Smooth muscle cell (in vitro differentiated cells): ENCODE measurements at regions not wholly inside any gene's neighbourhood (a gene's known extent, or its start where the extent isn't known, plus 50 kb on each side); places are given as distances from the start of the nearest gene placed in this dataset.

ENCODE experiments used
- DNase-seq: peaks from one replicate; lab custom pipeline; 2025; ENCODE audit not compliant: unreplicated experiment; lab: John Stamatoyannopoulos, UW
- H2AFZ ChIP-seq: fragments of 200-600 bp; sonication (generic); 2 replicates; pipeline ENCODE4 v1.6.0; 2016; ENCODE audit warnings: antibody characterized with exemption, low read depth, mild to moderate bottlenecking
- H3F3A ChIP-seq: fragments of 200-600 bp; sonication (generic); 2 replicates; pipeline ENCODE4 v1.6.0; 2017; ENCODE audit warnings: antibody characterized with exemption, low read depth
- H3K27ac ChIP-seq: fragments of 200-600 bp; sonication (generic); 2 replicates; pipeline ENCODE4 v1.5.1; 2016; ENCODE audit warnings: low read depth, mild to moderate bottlenecking
- H3K27me3 ChIP-seq: fragments of 200-600 bp; sonication (generic); 2 replicates; pipeline ENCODE4 v1.6.1; 2016; ENCODE audit warnings: low read depth, mild to moderate bottlenecking
- H3K36me3 ChIP-seq: fragments of 200-600 bp; sonication (generic); 2 replicates; pipeline ENCODE4 v1.5.1; 2016; ENCODE audit warnings: low read depth
- H3K4me1 ChIP-seq: fragments of 200-600 bp; sonication (generic); 2 replicates; pipeline ENCODE4 v1.5.1; 2016; ENCODE audit warnings: low read depth
- H3K4me2 ChIP-seq: fragments of 200-600 bp; sonication (generic); 2 replicates; pipeline ENCODE4 v1.6.0; 2016; ENCODE audit warnings: mild to moderate bottlenecking
- H3K4me3 ChIP-seq: fragments of 200-600 bp; sonication (generic); 2 replicates; pipeline ENCODE4 v1.5.1; 2016; ENCODE audit warnings: mild to moderate bottlenecking
- H3K79me2 ChIP-seq: fragments of 200-600 bp; sonication (generic); 2 replicates; pipeline ENCODE4 v1.6.0; 2016; ENCODE audit warnings: low read depth, mild to moderate bottlenecking
- H3K9ac ChIP-seq: fragments of 200-600 bp; sonication (generic); 2 replicates; pipeline ENCODE4 v1.6.0; 2016; ENCODE audit warnings: low read depth
- H3K9me3 ChIP-seq: fragments of 200-600 bp; sonication (generic); replicated peaks from 2 replicates; pipeline ENCODE4 v1.5.1; 2016; ENCODE audit warnings: low read depth
- H4K20me1 ChIP-seq: fragments of 200-600 bp; sonication (generic); 2 replicates; pipeline ENCODE4 v1.6.0; 2016; ENCODE audit warnings: low read depth
- CTCF ChIP-seq: fragments of 200-600 bp; sonication (generic); IDR thresholded peaks from 2 replicates; pipeline ENCODE4 v1.5.1; 2017; ENCODE audit warnings: borderline replicate concordance, mild to moderate bottlenecking, antibody characterized with exemption; ENCODE audit not compliant: insufficient read depth, poor library complexity, severe bottlenecking
- WGBS: methylation state at CpG from one replicate; pipeline ENCODE4 v1.1.7; 2016; ENCODE audit warnings: low lambda C conversion rate; 5-methylcytosine and 5-hydroxymethylcytosine counted together

- Histone ChIP-seq H3K4me2 (peak overlapping the region; percentile 21), H3K4me3 (no peak overlapping the region), H3K36me3 (no peaks in the 10 kb centered on the region), H3K9ac (no peak overlapping the region), H3F3A (peaks cover 3% of the 10 kb centered on the region), H3K79me2 (no peaks in the 10 kb centered on the region), H3K27me3 (no peaks in the 10 kb centered on the region), H3K27ac (peak overlapping the region; percentile 32), H2AFZ (peak overlapping the region; percentile 76), H4K20me1 (no peaks in the 10 kb centered on the region), H3K4me1 (no peaks in the 10 kb centered on the region), H3K9me3 (no peaks in the 10 kb centered on the region)
- no peak for DNase-seq
- TF ChIP-seq CTCF: no peak
Measured at GRCh38 chr4:111453216-111453615, 692.0 kb upstream of the FAM241A start.

- no peaks in the 10 kb centered on the region for H3K4me1 ChIP-seq
- TF ChIP-seq CTCF: no peak
- no peak overlapping the region for H3K27ac ChIP-seq
- no peak overlapping the region for H2AFZ ChIP-seq
- H3K27me3 ChIP-seq: no peaks in the 10 kb centered on the region
- no peak overlapping the region for H3K4me3 ChIP-seq
- H3K9me3 ChIP-seq: no peaks in the 10 kb centered on the region
- WGBS: 58% methylated on average over 4 of the region's 4 CpGs
- H3K36me3 ChIP-seq: no peaks in the 10 kb centered on the region
- H3K4me2 ChIP-seq: no peak overlapping the region
- no peaks in the 10 kb centered on the region for H4K20me1 ChIP-seq
- H3F3A ChIP-seq: peaks cover 3% of the 10 kb centered on the region
- DNase-seq: no peak
- H3K9ac ChIP-seq: no peak overlapping the region
- no peaks in the 10 kb centered on the region for H3K79me2 ChIP-seq
Measured at GRCh38 chr4:111454961-111455360, 690.3 kb upstream of the FAM241A start.

- no peak for DNase-seq
- Histone ChIP-seq H3K27ac (peak overlapping the region; percentile 69), H2AFZ (no peak overlapping the region), H3K9ac (no peak overlapping the region), H4K20me1 (no peaks in the 10 kb centered on the region), H3K79me2 (no peaks in the 10 kb centered on the region), H3K4me3 (peak overlapping the region; percentile 27), H3F3A (peaks cover 12% of the 10 kb centered on the region), H3K4me2 (peak overlapping the region; percentile 81), H3K27me3 (no peaks in the 10 kb centered on the region), H3K36me3 (peaks cover 4% of the 10 kb centered on the region), H3K9me3 (no peaks in the 10 kb centered on the region), H3K4me1 (peaks cover 8% of the 10 kb centered on the region)
- TF ChIP-seq CTCF: no peak
- 24% methylated on average over 8 of the region's 8 CpGs for WGBS
Measured at GRCh38 chr4:111464251-111465045, 680.8 kb upstream of the FAM241A start.
